ENCODE measurements at regions not wholly inside any gene's neighbourhood (a gene's known extent, or its start where the extent isn't known, plus 50 kb on each side); places are given as distances from the start of the nearest gene placed in this dataset.

GRCh38 chr21:27251752-27252151 is 284.9 kb upstream of the ADAMTS5 start:
- TF ChIP-seq CTCF (IDR thresholded peaks at IDR 0.05; ENCODE audit: insufficient read depth, low read length, poor library complexity, severe bottlenecking): no peak
- TF ChIP-seq EZH2phosphoT487 (conservative IDR thresholded peaks at IDR 0.05; ENCODE audit: low read length): no peak
